ENCODE measurements at regions not wholly inside any gene's neighbourhood (a gene's known extent, or its start where the extent isn't known, plus 50 kb on each side); places are given as distances from the start of the nearest gene placed in this dataset.

DNA sequence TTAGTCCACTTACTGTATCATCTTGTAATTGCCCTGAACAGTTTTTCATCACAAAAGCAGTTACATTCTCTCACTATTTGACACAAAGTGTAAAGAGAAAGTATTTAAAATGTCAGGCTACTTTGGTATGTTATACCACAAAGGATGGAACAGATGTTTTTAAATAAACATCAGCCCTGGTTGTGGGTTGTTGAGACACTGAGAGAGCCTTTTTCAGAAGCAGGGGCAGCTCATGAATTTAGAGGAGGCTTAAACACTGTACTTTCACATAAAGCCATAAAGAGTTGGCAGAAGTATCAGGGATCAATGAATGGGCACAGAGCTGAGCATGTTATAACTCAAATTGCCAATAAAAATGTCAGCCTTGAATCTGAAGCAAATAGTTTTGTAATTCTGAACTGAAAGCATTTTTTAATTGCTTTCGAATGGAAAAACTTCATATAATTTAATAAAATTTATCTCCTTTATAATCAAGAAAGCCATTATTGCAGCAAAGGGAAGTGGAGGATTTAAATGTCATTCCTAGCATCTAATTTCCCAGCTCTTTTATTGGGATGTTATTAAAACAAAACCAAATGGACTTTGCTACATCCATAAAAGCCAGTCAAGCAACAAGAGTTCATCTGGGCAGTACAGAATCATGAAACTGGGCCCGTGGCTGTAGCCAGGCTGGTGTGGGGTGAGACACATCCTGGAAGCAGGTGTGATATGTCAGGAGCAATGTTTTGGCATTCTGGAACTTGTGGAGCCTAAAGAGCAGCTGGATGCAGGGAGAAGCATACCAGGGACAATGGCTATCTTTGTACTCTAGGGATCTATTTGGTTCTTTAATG lies 95.1 kb upstream of the NT5C1B start:
- peaks cover 8% of the 10 kb centered on the region for H3K36me3 Mint-ChIP-seq (ENCODE audit: low read depth)
- no peak for DNase-seq
- H3K27me3 ChIP-seq (ENCODE audit: control insufficient read depth in 1 of 2, insufficient read depth in 2 of 2, low read length in 2 of 2) = no peaks in the 10 kb centered on the region
- intact Hi-C loops (cut with DNase I, micrococcal nuclease) = no loop called here
- no peaks in the 10 kb centered on the region for H3K9me3 ChIP-seq (ENCODE audit: control insufficient read depth in 1 of 2, insufficient read depth in 1 of 2, low read length in 2 of 2)
- TF ChIP-seq, protein P1, sequence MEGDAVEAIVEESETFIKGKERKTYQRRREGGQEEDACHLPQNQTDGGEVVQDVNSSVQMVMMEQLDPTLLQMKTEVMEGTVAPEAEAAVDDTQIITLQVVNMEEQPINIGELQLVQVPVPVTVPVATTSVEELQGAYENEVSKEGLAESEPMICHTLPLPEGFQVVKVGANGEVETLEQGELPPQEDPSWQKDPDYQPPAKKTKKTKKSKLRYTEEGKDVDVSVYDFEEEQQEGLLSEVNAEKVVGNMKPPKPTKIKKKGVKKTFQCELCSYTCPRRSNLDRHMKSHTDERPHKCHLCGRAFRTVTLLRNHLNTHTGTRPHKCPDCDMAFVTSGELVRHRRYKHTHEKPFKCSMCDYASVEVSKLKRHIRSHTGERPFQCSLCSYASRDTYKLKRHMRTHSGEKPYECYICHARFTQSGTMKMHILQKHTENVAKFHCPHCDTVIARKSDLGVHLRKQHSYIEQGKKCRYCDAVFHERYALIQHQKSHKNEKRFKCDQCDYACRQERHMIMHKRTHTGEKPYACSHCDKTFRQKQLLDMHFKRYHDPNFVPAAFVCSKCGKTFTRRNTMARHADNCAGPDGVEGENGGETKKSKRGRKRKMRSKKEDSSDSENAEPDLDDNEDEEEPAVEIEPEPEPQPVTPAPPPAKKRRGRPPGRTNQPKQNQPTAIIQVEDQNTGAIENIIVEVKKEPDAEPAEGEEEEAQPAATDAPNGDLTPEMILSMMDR (IDR thresholded peaks at IDR 0.05) = no peak
- H3K27ac Mint-ChIP-seq = no peak overlapping the region
- H3K27ac ChIP-seq (ENCODE audit: low read depth in 1 of 2, low read length in 2 of 2) = no peak overlapping the region
- no peaks in the 10 kb centered on the region for H3K4me1 ChIP-seq (ENCODE audit: insufficient read depth, low read length)
- no peaks in the 10 kb centered on the region for H3K9me3 Mint-ChIP-seq
- no peak overlapping the region for H3K4me3 Mint-ChIP-seq
- H3K27me3 Mint-ChIP-seq = no peaks in the 10 kb centered on the region
- H3K36me3 ChIP-seq (ENCODE audit: insufficient read depth, low read length) = no peaks in the 10 kb centered on the region
- POLR2A ChIA-PET = no interaction called here
- no peak overlapping the region for H3K4me3 ChIP-seq (ENCODE audit: low read length)
- no peak for ATAC-seq (ENCODE audit: poor library complexity)
- CTCF ChIA-PET = interaction anchor here (0.7 kb wide), 1 partner anchor 353 kb away, joined by 4 read pairs; no protein-coding TSS in a partner anchor
- peaks cover 13% of the 10 kb centered on the region for H3K4me1 Mint-ChIP-seq (ENCODE audit: low read depth)

DNA sequence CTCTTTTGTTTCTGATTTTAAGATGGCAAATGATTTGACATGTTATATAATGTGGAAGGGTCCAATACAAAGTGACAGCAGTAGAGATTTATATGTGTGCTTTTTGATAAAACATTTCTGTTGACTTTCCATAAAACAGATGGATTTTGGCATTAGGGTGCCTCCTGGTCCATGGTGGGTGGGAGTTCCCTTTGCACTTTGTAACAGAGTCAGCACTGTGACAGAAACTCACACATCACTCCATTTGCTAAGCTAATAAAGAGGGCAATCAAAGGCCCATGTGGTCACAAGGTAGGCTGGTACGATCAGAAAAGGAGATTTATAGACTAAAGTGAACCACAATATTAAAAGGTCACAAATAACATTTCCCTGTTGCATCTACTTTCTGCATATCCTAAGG lies 93.3 kb upstream of the NT5C1B start:
- H3K9me3 ChIP-seq (ENCODE audit: control insufficient read depth in 1 of 2, insufficient read depth in 1 of 2, low read length in 2 of 2) = no peaks in the 10 kb centered on the region
- H3K27ac ChIP-seq (ENCODE audit: low read depth in 1 of 2, low read length in 2 of 2) = no peak overlapping the region
- Mint-ChIP-seq H3K27me3 (no peaks in the 10 kb centered on the region), H3K27ac (no peak overlapping the region), H3K4me3 (no peak overlapping the region), H3K4me1 (ENCODE audit: low read depth) (peaks cover 13% of the 10 kb centered on the region), H3K36me3 (ENCODE audit: low read depth) (peaks cover 6% of the 10 kb centered on the region), H3K9me3 (no peaks in the 10 kb centered on the region)
- no peaks in the 10 kb centered on the region for H3K4me1 ChIP-seq (ENCODE audit: insufficient read depth, low read length)
- TF ChIP-seq, protein P1 (IDR thresholded peaks at IDR 0.05) = no peak
- no peak for ATAC-seq (ENCODE audit: poor library complexity)
- no peak overlapping the region for H3K4me3 ChIP-seq (ENCODE audit: low read length)
- no peak for DNase-seq
- ChIA-PET CTCF (interaction anchor here (0.9 kb wide), 1 partner anchor 19 kb away, joined by 3 read pairs; no protein-coding TSS in a partner anchor), POLR2A (no interaction called here)
- no peaks in the 10 kb centered on the region for H3K36me3 ChIP-seq (ENCODE audit: insufficient read depth, low read length)
- intact Hi-C loops (cut with DNase I, micrococcal nuclease) = no loop called here
- H3K27me3 ChIP-seq (ENCODE audit: control insufficient read depth in 1 of 2, insufficient read depth in 2 of 2, low read length in 2 of 2) = no peaks in the 10 kb centered on the region

DNA sequence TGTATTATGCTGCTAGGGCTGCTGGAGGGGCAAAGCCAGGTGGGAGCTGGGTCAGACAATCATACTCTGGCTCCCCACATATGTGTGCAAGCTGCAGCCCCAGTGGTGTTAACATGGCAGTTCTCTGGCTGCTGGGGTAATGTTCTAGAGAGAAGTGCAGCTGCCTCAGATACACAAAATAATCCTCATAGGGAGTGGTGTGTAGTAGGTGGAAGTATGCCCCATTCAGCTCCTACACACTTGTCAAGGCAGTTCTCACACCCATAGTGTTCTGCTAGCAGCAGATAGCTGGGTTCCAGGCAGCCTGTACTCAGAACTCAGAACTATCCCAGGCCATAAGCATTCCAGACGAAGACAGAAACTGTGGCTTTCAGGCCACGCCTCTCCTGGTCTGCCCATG lies 87.9 kb upstream of the NT5C1B start:
- Mint-ChIP-seq H3K27me3 (no peaks in the 10 kb centered on the region), H3K27ac (no peak overlapping the region), H3K9me3 (peaks cover 10% of the 10 kb centered on the region), H3K36me3 (ENCODE audit: low read depth) (peaks cover 39% of the 10 kb centered on the region), H3K4me3 (no peak overlapping the region), H3K4me1 (ENCODE audit: low read depth) (peaks cover 2% of the 10 kb centered on the region)
- Histone ChIP-seq H3K27ac (ENCODE audit: low read depth in 1 of 2, low read length in 2 of 2) (no peak overlapping the region), H3K4me3 (ENCODE audit: low read length) (no peak overlapping the region), H3K36me3 (ENCODE audit: insufficient read depth, low read length) (no peaks in the 10 kb centered on the region), H3K4me1 (ENCODE audit: insufficient read depth, low read length) (no peaks in the 10 kb centered on the region), H3K27me3 (ENCODE audit: control insufficient read depth in 1 of 2, insufficient read depth in 2 of 2, low read length in 2 of 2) (no peaks in the 10 kb centered on the region), H3K9me3 (ENCODE audit: control insufficient read depth in 1 of 2, insufficient read depth in 1 of 2, low read length in 2 of 2) (peaks cover 4 to 22% of the 10 kb centered on the region in 2 experiments)
- TF ChIP-seq, protein P1 (IDR thresholded peaks at IDR 0.05) = no peak
- ChIA-PET POLR2A (no interaction called here), CTCF (interaction anchor here (0.9 kb wide), 1 partner anchor 12 kb away, joined by 3 read pairs; no protein-coding TSS in a partner anchor)
- ATAC-seq (ENCODE audit: poor library complexity) (no peak), DNase-seq (no peak)
- intact Hi-C loops (cut with DNase I, micrococcal nuclease) = no loop called here
